ENCODE measurements at regions not wholly inside any gene's neighbourhood (a gene's known extent, or its start where the extent isn't known, plus 50 kb on each side); places are given as distances from the start of the nearest gene placed in this dataset.

DNA sequence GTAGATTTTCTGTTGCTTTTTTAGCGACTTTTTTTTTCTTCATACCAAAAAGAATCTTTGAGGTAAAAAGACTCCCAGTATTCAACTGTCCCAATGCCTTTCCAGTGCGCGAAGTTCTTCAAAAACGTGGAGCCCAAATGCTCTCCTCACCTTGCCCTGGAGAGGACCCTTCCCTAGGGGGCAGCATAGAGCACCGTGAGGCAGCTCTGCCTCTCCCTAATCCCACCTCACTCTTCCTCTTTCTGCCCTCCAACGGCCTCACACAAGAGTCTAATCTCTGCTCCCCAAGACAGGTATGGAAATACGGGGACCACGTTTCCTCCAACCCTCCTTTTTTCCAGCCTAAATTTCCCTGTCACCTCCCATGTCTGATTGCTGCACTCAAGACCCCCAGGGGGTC, 117.5 kb upstream of the ALX4 start:
- TF ChIP-seq, protein P1, sequence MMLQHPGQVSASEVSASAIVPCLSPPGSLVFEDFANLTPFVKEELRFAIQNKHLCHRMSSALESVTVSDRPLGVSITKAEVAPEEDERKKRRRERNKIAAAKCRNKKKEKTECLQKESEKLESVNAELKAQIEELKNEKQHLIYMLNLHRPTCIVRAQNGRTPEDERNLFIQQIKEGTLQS (IDR thresholded peaks at IDR 0.05; ENCODE audit: borderline replicate concordance, extremely low read depth, low read depth, low read length) = no peak
- TF ChIP-seq, protein P2, sequence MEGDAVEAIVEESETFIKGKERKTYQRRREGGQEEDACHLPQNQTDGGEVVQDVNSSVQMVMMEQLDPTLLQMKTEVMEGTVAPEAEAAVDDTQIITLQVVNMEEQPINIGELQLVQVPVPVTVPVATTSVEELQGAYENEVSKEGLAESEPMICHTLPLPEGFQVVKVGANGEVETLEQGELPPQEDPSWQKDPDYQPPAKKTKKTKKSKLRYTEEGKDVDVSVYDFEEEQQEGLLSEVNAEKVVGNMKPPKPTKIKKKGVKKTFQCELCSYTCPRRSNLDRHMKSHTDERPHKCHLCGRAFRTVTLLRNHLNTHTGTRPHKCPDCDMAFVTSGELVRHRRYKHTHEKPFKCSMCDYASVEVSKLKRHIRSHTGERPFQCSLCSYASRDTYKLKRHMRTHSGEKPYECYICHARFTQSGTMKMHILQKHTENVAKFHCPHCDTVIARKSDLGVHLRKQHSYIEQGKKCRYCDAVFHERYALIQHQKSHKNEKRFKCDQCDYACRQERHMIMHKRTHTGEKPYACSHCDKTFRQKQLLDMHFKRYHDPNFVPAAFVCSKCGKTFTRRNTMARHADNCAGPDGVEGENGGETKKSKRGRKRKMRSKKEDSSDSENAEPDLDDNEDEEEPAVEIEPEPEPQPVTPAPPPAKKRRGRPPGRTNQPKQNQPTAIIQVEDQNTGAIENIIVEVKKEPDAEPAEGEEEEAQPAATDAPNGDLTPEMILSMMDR (IDR thresholded peaks at IDR 0.05 in 2 of 3, conservative IDR thresholded peaks at IDR 0.05 in 1 of 3; ENCODE audit: control insufficient read depth in 2 of 3, extremely low read depth in 1 of 3, insufficient read depth in 1 of 3, low read depth in 3 of 3, low read length in 3 of 3) = peak in 2 of 3 experiments; percentile 30 to 33; a peak in 4 of 6 replicates
- no peak for TF ChIP-seq SIX5 (IDR thresholded peaks at IDR 0.05; ENCODE audit: low read depth, low read length, severe bottlenecking)
- no peak overlapping the region for H3K9ac ChIP-seq (ENCODE audit: control insufficient read depth, insufficient read depth, low read length)
- CTCF ChIA-PET = interaction anchor here (0.6 to 1.4 kb wide), 3 partner anchors 7 to 704 kb away, joined by 3 read pairs; no protein-coding TSS in a partner anchor
- no peaks in the 10 kb centered on the region for H3K9me3 ChIP-seq (replicated peaks; ENCODE audit: control insufficient read depth, insufficient read depth, low read length)
- SMC1A ChIA-PET (ENCODE audit: uncharacterized antibody, unreplicated experiment) = interaction anchor here (0.6 to 0.7 kb wide), 2 partner anchors 18 to 288 kb away, joined by 3 read pairs; no protein-coding TSS in a partner anchor
- RAD21 ChIA-PET (ENCODE audit: unreplicated experiment) = no interaction called here
- no peak overlapping the region for H3K27ac ChIP-seq (ENCODE audit: control insufficient read depth, insufficient read depth)
- no peaks in the 10 kb centered on the region for H3K79me2 ChIP-seq (ENCODE audit: control insufficient read depth, insufficient read depth, low read length)
- POLR2A ChIA-PET = no interaction called here
- intact Hi-C loops (cut with micrococcal nuclease; ENCODE audit: unreplicated experiment) = no loop called here
- H3K4me1 ChIP-seq (ENCODE audit: control insufficient read depth, insufficient read depth, low read length) = no peaks in the 10 kb centered on the region
- H3K4me3 ChIP-seq = no peak overlapping the region
- no peak overlapping the region for H2AFZ ChIP-seq (ENCODE audit: control insufficient read depth, low read depth, low read length)
- WGBS (ENCODE audit: insufficient coverage, insufficient replicate concordance, low lambda C conversion rate, missing lambda C conversion rate) = 33% methylated on average over 8 of the region's 8 CpGs
- ATAC-seq (no peak), DNase-seq (ENCODE audit: low read depth, low spot score) (no peak), FAIRE-seq (no peak)
- no peaks in the 10 kb centered on the region for H4K20me1 ChIP-seq (ENCODE audit: control insufficient read depth, insufficient read depth)
- in situ Hi-C loops (cut with MboI) = no loop called here
- no peak overlapping the region for H3K4me2 ChIP-seq (ENCODE audit: control insufficient read depth, insufficient read depth)
- H3K36me3 ChIP-seq (ENCODE audit: control insufficient read depth in 2 of 2, insufficient read depth in 2 of 2, low read length in 1 of 2) = no peaks in the 10 kb centered on the region
- BruUV-seq (replicated peaks) = no TSS peak
- no peaks in the 10 kb centered on the region for H3K27me3 ChIP-seq (replicated peaks in 1 of 2; ENCODE audit: control insufficient read depth in 2 of 2, insufficient read depth in 2 of 2, low read length in 1 of 2)

GRCh38 chr11:44430140-44430539, 120.2 kb upstream of the ALX4 start:
- Histone ChIP-seq H3K27ac (ENCODE audit: control insufficient read depth, insufficient read depth) (no peak overlapping the region), H3K4me2 (ENCODE audit: control insufficient read depth, insufficient read depth) (no peak overlapping the region), H3K4me3 (no peak overlapping the region), H3K36me3 (ENCODE audit: control insufficient read depth in 2 of 2, insufficient read depth in 2 of 2, low read length in 1 of 2) (no peaks in the 10 kb centered on the region), H2AFZ (ENCODE audit: control insufficient read depth, low read depth, low read length) (no peak overlapping the region), H3K9ac (ENCODE audit: control insufficient read depth, insufficient read depth, low read length) (no peak overlapping the region), H4K20me1 (ENCODE audit: control insufficient read depth, insufficient read depth) (no peaks in the 10 kb centered on the region), H3K4me1 (ENCODE audit: control insufficient read depth, insufficient read depth, low read length) (no peaks in the 10 kb centered on the region), H3K9me3 (replicated peaks; ENCODE audit: control insufficient read depth, insufficient read depth, low read length) (no peaks in the 10 kb centered on the region), H3K79me2 (ENCODE audit: control insufficient read depth, insufficient read depth, low read length) (no peaks in the 10 kb centered on the region), H3K27me3 (replicated peaks in 1 of 2; ENCODE audit: control insufficient read depth in 2 of 2, insufficient read depth in 2 of 2, low read length in 1 of 2) (peaks cover 1 to 4% of the 10 kb centered on the region in 2 experiments; a peak in 2 of 4 replicates)
- intact Hi-C loops (cut with micrococcal nuclease; ENCODE audit: unreplicated experiment) (no loop called here), in situ Hi-C loops (cut with MboI) (no loop called here)
- POLR2A ChIA-PET = no interaction called here
- DNase-seq (ENCODE audit: low read depth, low spot score) = no peak
- SMC1A ChIA-PET (ENCODE audit: uncharacterized antibody, unreplicated experiment) = no interaction called here
- CTCF ChIA-PET = no interaction called here
- WGBS (ENCODE audit: insufficient coverage, insufficient replicate concordance, low lambda C conversion rate, missing lambda C conversion rate) = 11% methylated on average over 3 of the region's 3 CpGs
- TF ChIP-seq, protein P3, sequence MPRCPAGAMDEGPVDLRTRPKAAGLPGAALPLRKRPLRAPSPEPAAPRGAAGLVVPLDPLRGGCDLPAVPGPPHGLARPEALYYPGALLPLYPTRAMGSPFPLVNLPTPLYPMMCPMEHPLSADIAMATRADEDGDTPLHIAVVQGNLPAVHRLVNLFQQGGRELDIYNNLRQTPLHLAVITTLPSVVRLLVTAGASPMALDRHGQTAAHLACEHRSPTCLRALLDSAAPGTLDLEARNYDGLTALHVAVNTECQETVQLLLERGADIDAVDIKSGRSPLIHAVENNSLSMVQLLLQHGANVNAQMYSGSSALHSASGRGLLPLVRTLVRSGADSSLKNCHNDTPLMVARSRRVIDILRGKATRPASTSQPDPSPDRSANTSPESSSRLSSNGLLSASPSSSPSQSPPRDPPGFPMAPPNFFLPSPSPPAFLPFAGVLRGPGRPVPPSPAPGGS (IDR thresholded peaks at IDR 0.05; ENCODE audit: borderline replicate concordance, insufficient read depth, low read depth, low read length, poor library complexity, severe bottlenecking) = no peak
- no peak for TF ChIP-seq FOXK2 (IDR thresholded peaks at IDR 0.05)
- TF ChIP-seq, protein P4, sequence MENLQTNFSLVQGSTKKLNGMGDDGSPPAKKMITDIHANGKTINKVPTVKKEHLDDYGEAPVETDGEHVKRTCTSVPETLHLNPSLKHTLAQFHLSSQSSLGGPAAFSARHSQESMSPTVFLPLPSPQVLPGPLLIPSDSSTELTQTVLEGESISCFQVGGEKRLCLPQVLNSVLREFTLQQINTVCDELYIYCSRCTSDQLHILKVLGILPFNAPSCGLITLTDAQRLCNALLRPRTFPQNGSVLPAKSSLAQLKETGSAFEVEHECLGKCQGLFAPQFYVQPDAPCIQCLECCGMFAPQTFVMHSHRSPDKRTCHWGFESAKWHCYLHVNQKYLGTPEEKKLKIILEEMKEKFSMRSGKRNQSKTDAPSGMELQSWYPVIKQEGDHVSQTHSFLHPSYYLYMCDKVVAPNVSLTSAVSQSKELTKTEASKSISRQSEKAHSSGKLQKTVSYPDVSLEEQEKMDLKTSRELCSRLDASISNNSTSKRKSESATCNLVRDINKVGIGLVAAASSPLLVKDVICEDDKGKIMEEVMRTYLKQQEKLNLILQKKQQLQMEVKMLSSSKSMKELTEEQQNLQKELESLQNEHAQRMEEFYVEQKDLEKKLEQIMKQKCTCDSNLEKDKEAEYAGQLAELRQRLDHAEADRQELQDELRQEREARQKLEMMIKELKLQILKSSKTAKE (IDR thresholded peaks at IDR 0.05; ENCODE audit: low read depth, poor library complexity, severe bottlenecking) = no peak
- TF ChIP-seq BRCA1 (IDR thresholded peaks at IDR 0.05; ENCODE audit: low read depth, low read length) = no peak
- TF ChIP-seq, protein P1 (IDR thresholded peaks at IDR 0.05; ENCODE audit: borderline replicate concordance, extremely low read depth, low read depth, low read length) = no peak
- TF ChIP-seq YBX1 (IDR thresholded peaks at IDR 0.05) = no peak
- TF ChIP-seq BCL11A (IDR thresholded peaks at IDR 0.05; ENCODE audit: low read depth, low read length) = no peak
- BruUV-seq (replicated peaks) = no TSS peak
- RAD21 ChIA-PET (ENCODE audit: unreplicated experiment) = no interaction called here
- ATAC-seq = no peak
- FAIRE-seq = no peak

Data from GM12878 (cell line).